ENCODE measurements at regions not wholly inside any gene's neighbourhood (a gene's known extent, or its start where the extent isn't known, plus 50 kb on each side); places are given as distances from the start of the nearest gene placed in this dataset.

DNA sequence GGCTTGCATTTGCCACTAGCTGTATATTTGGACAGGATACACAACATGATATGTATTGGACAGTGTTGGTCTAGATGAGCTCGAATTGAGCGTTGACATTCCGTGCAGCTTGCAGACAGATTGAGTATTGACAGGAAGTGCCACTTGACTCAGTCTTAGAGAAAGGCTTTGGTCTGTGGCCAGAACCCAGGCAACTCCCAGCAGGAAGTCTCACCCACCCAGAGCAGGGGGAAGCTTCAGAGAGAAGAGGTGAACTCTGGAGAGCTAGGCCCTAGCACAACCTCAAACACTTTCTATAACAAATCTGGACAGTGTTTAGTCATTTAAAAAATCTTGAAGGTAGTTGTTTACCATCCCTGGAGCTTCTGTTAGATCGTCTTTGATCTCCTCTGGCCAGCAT, 280.5 kb downstream of the FBXW7 start:
- H3K27me3 ChIP-seq (ENCODE audit: control insufficient read depth, insufficient read depth, low read length) = no peaks in the 10 kb centered on the region
- DNase-seq (ENCODE audit: low read depth) = no peak
- TF ChIP-seq, protein P1, sequence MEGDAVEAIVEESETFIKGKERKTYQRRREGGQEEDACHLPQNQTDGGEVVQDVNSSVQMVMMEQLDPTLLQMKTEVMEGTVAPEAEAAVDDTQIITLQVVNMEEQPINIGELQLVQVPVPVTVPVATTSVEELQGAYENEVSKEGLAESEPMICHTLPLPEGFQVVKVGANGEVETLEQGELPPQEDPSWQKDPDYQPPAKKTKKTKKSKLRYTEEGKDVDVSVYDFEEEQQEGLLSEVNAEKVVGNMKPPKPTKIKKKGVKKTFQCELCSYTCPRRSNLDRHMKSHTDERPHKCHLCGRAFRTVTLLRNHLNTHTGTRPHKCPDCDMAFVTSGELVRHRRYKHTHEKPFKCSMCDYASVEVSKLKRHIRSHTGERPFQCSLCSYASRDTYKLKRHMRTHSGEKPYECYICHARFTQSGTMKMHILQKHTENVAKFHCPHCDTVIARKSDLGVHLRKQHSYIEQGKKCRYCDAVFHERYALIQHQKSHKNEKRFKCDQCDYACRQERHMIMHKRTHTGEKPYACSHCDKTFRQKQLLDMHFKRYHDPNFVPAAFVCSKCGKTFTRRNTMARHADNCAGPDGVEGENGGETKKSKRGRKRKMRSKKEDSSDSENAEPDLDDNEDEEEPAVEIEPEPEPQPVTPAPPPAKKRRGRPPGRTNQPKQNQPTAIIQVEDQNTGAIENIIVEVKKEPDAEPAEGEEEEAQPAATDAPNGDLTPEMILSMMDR (IDR thresholded peaks at IDR 0.05; ENCODE audit: insufficient read depth, low read length, poor library complexity, severe bottlenecking) = no peak

DNA sequence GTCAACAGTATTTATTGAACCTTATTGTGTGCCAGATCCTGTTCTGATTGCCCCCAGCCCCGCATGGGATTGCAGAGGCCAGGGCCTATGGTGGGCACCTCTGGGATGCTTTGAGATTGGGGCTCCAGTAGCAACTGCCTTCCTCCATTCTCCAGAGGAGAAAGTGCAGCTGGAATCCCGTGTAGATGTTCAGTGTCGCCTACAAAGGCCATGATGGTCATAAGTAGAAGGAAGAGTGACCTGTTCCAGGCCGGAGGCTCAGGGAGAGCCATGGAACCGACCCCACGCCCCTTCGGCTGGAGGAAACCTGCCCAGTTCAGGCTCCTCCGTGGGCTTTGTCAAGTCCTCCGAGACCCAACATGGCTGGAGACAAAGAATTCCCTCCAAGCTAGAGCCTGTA, 287.5 kb downstream of the FBXW7 start:
- Histone ChIP-seq H3K27me3 (ENCODE audit: control insufficient read depth, insufficient read depth, low read length) (no peaks in the 10 kb centered on the region), H3K4me3 (ENCODE audit: low read depth, low read length) (no peak overlapping the region), H3K36me3 (ENCODE audit: control insufficient read depth, insufficient read depth, low read length) (no peaks in the 10 kb centered on the region)
- no peak for DNase-seq (ENCODE audit: low read depth)
- TF ChIP-seq, protein P1 (IDR thresholded peaks at IDR 0.05; ENCODE audit: insufficient read depth, low read length, poor library complexity, severe bottlenecking) = no peak

More for the DNA sequence above, 280.5 kb downstream of the FBXW7 start:
- H3K4me3 ChIP-seq (ENCODE audit: low read depth, low read length) = no peak overlapping the region
- no peaks in the 10 kb centered on the region for H3K36me3 ChIP-seq (ENCODE audit: control insufficient read depth, insufficient read depth, low read length)

DNA sequence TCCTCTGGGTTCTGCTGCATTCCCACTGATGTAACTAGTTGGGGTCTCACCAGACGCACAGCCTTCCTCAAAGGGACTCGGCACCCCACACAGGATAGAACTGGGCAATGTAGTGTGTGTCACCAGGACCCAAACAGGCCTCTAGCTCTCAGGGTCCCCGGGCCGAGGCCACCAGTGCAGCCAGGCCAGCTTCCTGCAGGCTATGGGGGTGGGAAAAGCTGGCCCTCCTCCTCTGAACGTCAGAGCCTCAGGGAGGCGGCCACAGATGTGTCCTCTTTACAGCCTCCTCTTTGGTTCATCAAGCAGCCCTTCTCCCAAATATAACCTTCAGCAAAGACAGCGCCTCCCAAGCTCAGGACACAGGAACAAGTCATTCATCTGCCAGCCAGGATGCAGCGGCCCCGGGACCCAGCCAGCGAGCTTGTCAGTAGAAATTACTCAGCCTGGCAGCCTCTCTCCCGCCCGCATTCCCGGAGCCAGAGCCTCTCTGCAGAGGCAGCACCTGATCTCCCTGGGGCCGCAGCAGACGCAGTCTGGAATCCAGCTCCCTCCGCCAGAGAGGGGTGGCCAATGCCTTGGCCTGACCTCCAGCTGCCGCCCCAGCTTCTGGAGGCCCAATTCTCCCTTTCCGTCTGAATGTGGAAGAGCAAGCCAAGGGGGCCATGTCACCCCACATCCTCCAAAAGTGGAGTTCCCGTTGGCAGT, 288.5 kb downstream of the FBXW7 start:
- no peak overlapping the region for H3K4me3 ChIP-seq (ENCODE audit: low read depth, low read length)
- TF ChIP-seq, protein P1 (IDR thresholded peaks at IDR 0.05; ENCODE audit: insufficient read depth, low read length, poor library complexity, severe bottlenecking) = no peak
- H3K36me3 ChIP-seq (ENCODE audit: control insufficient read depth, insufficient read depth, low read length) = no peaks in the 10 kb centered on the region
- H3K27me3 ChIP-seq (ENCODE audit: control insufficient read depth, insufficient read depth, low read length) = no peaks in the 10 kb centered on the region
- no peak for DNase-seq (ENCODE audit: low read depth)

DNA sequence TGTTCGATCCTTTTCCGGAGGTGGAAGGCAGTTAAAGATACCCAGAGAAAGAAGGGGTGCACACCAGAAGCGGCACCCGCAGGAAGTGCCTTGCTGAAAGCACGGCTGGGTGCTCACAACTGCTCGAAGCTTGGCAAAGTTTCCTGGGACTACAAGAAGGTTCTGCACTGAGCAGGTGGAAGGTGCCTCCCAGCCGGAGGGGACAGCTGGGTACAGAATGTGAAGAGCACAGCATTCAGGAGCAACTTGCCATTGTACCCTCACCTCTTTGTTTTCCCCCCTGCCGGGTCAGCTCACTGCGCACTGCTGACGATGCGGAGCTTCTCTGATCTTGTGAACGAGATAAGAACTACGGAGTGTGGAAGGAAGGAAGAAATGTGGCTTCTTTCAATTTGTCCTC, 289.2 kb downstream of the FBXW7 start:
- Histone ChIP-seq H3K36me3 (ENCODE audit: control insufficient read depth, insufficient read depth, low read length) (no peaks in the 10 kb centered on the region), H3K27me3 (ENCODE audit: control insufficient read depth, insufficient read depth, low read length) (no peaks in the 10 kb centered on the region), H3K4me3 (ENCODE audit: low read depth, low read length) (no peak overlapping the region)
- TF ChIP-seq, protein P1 (IDR thresholded peaks at IDR 0.05; ENCODE audit: insufficient read depth, low read length, poor library complexity, severe bottlenecking) = no peak
- no peak for DNase-seq (ENCODE audit: low read depth)

DNA sequence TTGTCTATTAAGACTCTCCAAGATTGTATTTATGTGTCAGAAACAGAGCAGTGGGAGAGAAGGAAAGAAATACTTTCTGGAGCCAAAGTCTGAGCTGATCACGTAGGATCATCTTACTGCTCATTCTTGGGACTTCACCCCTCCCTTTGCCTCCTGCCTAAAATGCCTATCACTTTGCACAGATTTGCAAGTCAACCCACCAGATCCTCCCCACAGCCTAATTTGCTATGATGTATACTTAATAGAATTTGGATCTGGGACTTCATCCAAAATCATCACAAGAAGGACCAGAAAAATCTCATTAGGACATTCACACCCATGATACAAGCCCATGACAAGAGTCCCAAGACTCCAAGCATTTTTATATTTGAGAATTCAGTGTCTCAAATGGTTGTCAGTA, 290.2 kb downstream of the FBXW7 start:
- Histone ChIP-seq H3K27me3 (ENCODE audit: control insufficient read depth, insufficient read depth, low read length) (no peaks in the 10 kb centered on the region), H3K36me3 (ENCODE audit: control insufficient read depth, insufficient read depth, low read length) (no peaks in the 10 kb centered on the region), H3K4me3 (ENCODE audit: low read depth, low read length) (no peak overlapping the region)
- TF ChIP-seq, protein P1 (IDR thresholded peaks at IDR 0.05; ENCODE audit: insufficient read depth, low read length, poor library complexity, severe bottlenecking) = no peak
- DNase-seq (ENCODE audit: low read depth) = no peak

DNA sequence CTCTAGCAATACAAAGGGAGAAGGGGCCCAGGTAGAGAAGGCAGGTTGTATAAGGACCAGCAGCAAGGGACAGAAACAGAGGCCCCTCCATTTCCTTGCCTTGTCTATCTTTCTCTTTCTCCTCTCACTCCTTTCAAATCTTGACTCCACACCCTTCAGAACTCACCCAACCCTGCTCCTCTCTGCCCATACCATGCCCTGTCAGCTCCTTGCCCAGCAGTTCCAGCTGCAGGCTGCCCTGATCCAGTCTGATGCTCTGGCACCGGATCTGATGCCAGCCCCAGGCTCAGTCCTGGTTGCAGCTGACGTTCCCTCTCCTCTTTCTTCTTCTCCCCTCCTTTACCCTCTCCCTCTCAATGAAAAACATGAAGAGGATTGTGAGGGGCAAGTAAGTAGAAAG, 291.2 kb downstream of the FBXW7 start:
- Histone ChIP-seq H3K36me3 (ENCODE audit: control insufficient read depth, insufficient read depth, low read length) (no peaks in the 10 kb centered on the region), H3K27me3 (ENCODE audit: control insufficient read depth, insufficient read depth, low read length) (no peaks in the 10 kb centered on the region), H3K4me3 (ENCODE audit: low read depth, low read length) (no peak overlapping the region)
- TF ChIP-seq, protein P1 (IDR thresholded peaks at IDR 0.05; ENCODE audit: insufficient read depth, low read length, poor library complexity, severe bottlenecking) = no peak
- no peak for DNase-seq (ENCODE audit: low read depth)
